H9 (cell line): ENCODE measurements at regions not wholly inside any gene's neighbourhood (a gene's known extent, or its start where the extent isn't known, plus 50 kb on each side); places are given as distances from the start of the nearest gene placed in this dataset.

Experiments used
- DNase-seq: peaks from one replicate; pipeline ENCODE4 v3.0.0-alpha.2; 2017
- H2AFZ ChIP-seq: one replicate; pipeline ENCODE4 v1.6.1; 2013; ENCODE audit warnings: mild to moderate bottlenecking, low read length, control low read depth, moderate library complexity
- H2AK5ac ChIP-seq: 2 replicates; pipeline ENCODE4 v1.6.1; 2013; ENCODE audit warnings: low read length, control low read depth, mixed read lengths; ENCODE audit not compliant: insufficient read length
- H2BK120ac ChIP-seq: one replicate; pipeline ENCODE4 v1.6.1; 2013; ENCODE audit warnings: low read depth, mild to moderate bottlenecking, low read length, control low read depth, inconsistent platforms; ENCODE audit not compliant: poor library complexity, severe bottlenecking
- H2BK12ac ChIP-seq: 2 replicates; pipeline ENCODE4 v1.6.1; 2013; ENCODE audit warnings: low read length, control low read depth, mixed read lengths, low read depth; ENCODE audit not compliant: insufficient read length
- H2BK15ac ChIP-seq: 2 replicates; pipeline ENCODE4 v1.6.1; 2013; ENCODE audit warnings: low read depth, low read length, control low read depth
- H2BK20ac ChIP-seq: one replicate; pipeline ENCODE4 v1.6.1; 2013; ENCODE audit warnings: low read depth, mild to moderate bottlenecking, low read length, control low read depth, inconsistent platforms; ENCODE audit not compliant: poor library complexity, severe bottlenecking
- H2BK5ac ChIP-seq: 2 replicates; pipeline ENCODE4 v1.6.1; 2013; ENCODE audit warnings: low read length, control low read depth, mixed read lengths; ENCODE audit not compliant: insufficient read length
- H3K14ac ChIP-seq: 2 replicates; pipeline ENCODE4 v1.6.1; 2013; ENCODE audit warnings: low read length, control low read depth; ENCODE audit not compliant: insufficient read depth
- H3K18ac ChIP-seq: 2 replicates; pipeline ENCODE4 v1.6.1; 2013; ENCODE audit warnings: low read depth, mild to moderate bottlenecking, mixed read lengths, low read length, control low read depth; ENCODE audit not compliant: insufficient read length
- H3K23ac ChIP-seq: 2 replicates; pipeline ENCODE4 v1.6.1; 2013; ENCODE audit warnings: low read length, control low read depth, mixed read lengths, low read depth; ENCODE audit not compliant: insufficient read length
- H3K23me2 ChIP-seq: 2 replicates; pipeline ENCODE4 v1.6.1; 2013; ENCODE audit warnings: low read depth, mild to moderate bottlenecking, mixed read lengths, low read length, control low read depth; ENCODE audit not compliant: insufficient read length, poor library complexity, severe bottlenecking
- H3K27ac ChIP-seq: 2 replicates; pipeline ENCODE4 v1.5.1; 2013; ENCODE audit warnings: low read length, control low read depth, mixed read lengths, low read depth; ENCODE audit not compliant: insufficient read length
- H3K27me3 ChIP-seq: 2 replicates; pipeline ENCODE4 v1.6.1; 2013; ENCODE audit warnings: low read length, control low read depth, inconsistent platforms; ENCODE audit not compliant: insufficient read depth
- H3K4ac ChIP-seq: 2 replicates; pipeline ENCODE4 v1.6.1; 2013; ENCODE audit warnings: low read depth, mild to moderate bottlenecking, control low read depth, inconsistent platforms, low read length, moderate library complexity
- H3K4me1 ChIP-seq: 2 replicates; pipeline ENCODE4 v1.6.1; 2013; ENCODE audit warnings: low read length, control low read depth, inconsistent platforms; ENCODE audit not compliant: insufficient read depth
- H3K4me2 ChIP-seq: 2 replicates; pipeline ENCODE4 v1.6.1; 2013; ENCODE audit warnings: low read length, control low read depth, mixed read lengths; ENCODE audit not compliant: insufficient read length, insufficient read depth
- H3K56ac ChIP-seq: 2 replicates; pipeline ENCODE4 v1.6.1; 2013; ENCODE audit warnings: low read depth, mild to moderate bottlenecking, mixed read lengths, low read length, control low read depth; ENCODE audit not compliant: insufficient read length
- H3K79me1 ChIP-seq: 2 replicates; pipeline ENCODE4 v1.6.1; 2013; ENCODE audit warnings: low read depth, mild to moderate bottlenecking, moderate library complexity, low read length, control low read depth, inconsistent platforms; ENCODE audit not compliant: insufficient read depth, poor library complexity, severe bottlenecking
- H3K79me2 ChIP-seq: 2 replicates; pipeline ENCODE4 v1.6.1; 2013; ENCODE audit warnings: low read length, control low read depth, inconsistent platforms; ENCODE audit not compliant: insufficient read depth
- H3K9ac ChIP-seq: 2 replicates; pipeline ENCODE4 v1.6.1; 2013; ENCODE audit warnings: low read length, control low read depth, mixed read lengths; ENCODE audit not compliant: insufficient read length; ENCODE audit errors: extremely low read depth
- H3K9me3 ChIP-seq: one replicate; pipeline ENCODE4 v1.6.1; 2013; ENCODE audit warnings: low read depth, low read length, inconsistent platforms; ENCODE audit not compliant: control insufficient read depth
- H3T11ph ChIP-seq: one replicate; pipeline ENCODE4 v1.6.1; 2013; ENCODE audit warnings: mild to moderate bottlenecking, low read length, control low read depth, inconsistent platforms
- H4K20me1 ChIP-seq: one replicate; pipeline ENCODE4 v1.6.1; 2013; ENCODE audit not compliant: control insufficient read depth, insufficient read length, insufficient read depth
- H4K5ac ChIP-seq: 2 replicates; pipeline ENCODE4 v1.6.1; 2013; ENCODE audit warnings: low read depth, mild to moderate bottlenecking, mixed read lengths, low read length, control low read depth; ENCODE audit not compliant: insufficient read length
- H4K8ac ChIP-seq: replicated peaks from 2 replicates; pipeline ENCODE4 v1.6.1; 2013; ENCODE audit warnings: low read length, control low read depth, mixed read lengths, low read depth; ENCODE audit not compliant: insufficient read length
- H4K91ac ChIP-seq: 2 replicates; pipeline ENCODE4 v1.6.1; 2013; ENCODE audit warnings: low read depth, mild to moderate bottlenecking, moderate library complexity, mixed read lengths, low read length, control low read depth; ENCODE audit not compliant: insufficient read length
- H3K27ac Mint-ChIP-seq, 3 experiments: 2 replicates in 2 of 3; 3 replicates in 1 of 3; pipeline ENCODE4 v1.8.0; 2020 to 2021; ENCODE audit warnings: mixed read lengths in 3 of 3, mild to moderate bottlenecking in 1 of 3, moderate library complexity in 1 of 3
- H3K27me3 Mint-ChIP-seq: 2 replicates; pipeline ENCODE4 v1.8.0; 2021; ENCODE audit warnings: low read depth, mild to moderate bottlenecking, moderate library complexity, mixed read lengths
- H3K36me3 Mint-ChIP-seq, 3 experiments: 2 replicates in 2 of 3; 3 replicates in 1 of 3; pipeline ENCODE4 v1.8.0; 2020 to 2021; ENCODE audit warnings: low read depth in 3 of 3, mixed read lengths in 3 of 3; ENCODE audit not compliant: insufficient read depth in 1 of 3
- H3K4me1 Mint-ChIP-seq, 2 experiments: 2 replicates each; pipeline ENCODE4 v1.8.0; 2020; ENCODE audit warnings: mixed read lengths in 2 of 2
- H3K4me3 Mint-ChIP-seq, 2 experiments: 2 replicates in 1 of 2; 3 replicates in 1 of 2; pipeline ENCODE4 v1.8.0; 2020 to 2021; ENCODE audit warnings: mild to moderate bottlenecking in 2 of 2, mixed read lengths in 2 of 2, moderate library complexity in 1 of 2
- H3K9me3 Mint-ChIP-seq, 2 experiments: 2 replicates in 1 of 2; 3 replicates in 1 of 2; pipeline ENCODE4 v1.8.0; 2020; ENCODE audit warnings: mild to moderate bottlenecking in 2 of 2, mixed read lengths in 2 of 2, moderate library complexity in 1 of 2
- CTCF ChIP-seq: fragments of 200-600 bp; sonication (generic); conservative IDR thresholded peaks from 3 replicates; pipeline ENCODE4 v1.8.0; 2021; ENCODE audit warnings: antibody characterized with exemption, mild to moderate bottlenecking
- WGBS: extraction: QIAGEN DNeasy Blood & Tissue Kit; methylation state at CpG from one replicate; pipeline ENCODE4 v1.1.7; 2013; ENCODE audit warnings: missing lambda C conversion rate, low lambda C conversion rate, mixed read lengths; ENCODE audit not compliant: insufficient read length; ENCODE audit errors: extremely low coverage; 5-methylcytosine and 5-hydroxymethylcytosine counted together

GRCh38 chr4:26101011-26101410, 187.0 kb downstream of the SMIM20 start:
- Histone ChIP-seq H3K23ac (no peak overlapping the region), H3K79me1 (no peaks in the 10 kb centered on the region), H2AFZ (no peak overlapping the region), H2BK5ac (no peak overlapping the region), H3K14ac (no peak overlapping the region), H3K27ac (no peak overlapping the region), H3K9ac (no peak overlapping the region), H2BK12ac (no peak overlapping the region), H4K91ac (no peak overlapping the region), H3K4ac (no peak overlapping the region), H3K4me2 (no peak overlapping the region), H3K56ac (no peak overlapping the region), H2BK20ac (no peak overlapping the region), H3K23me2 (no peaks in the 10 kb centered on the region), H3K4me1 (no peaks in the 10 kb centered on the region), H3K9me3 (no peaks in the 10 kb centered on the region), H2BK120ac (no peak overlapping the region), H4K8ac (no peak overlapping the region), H2BK15ac (no peak overlapping the region), H4K5ac (no peak overlapping the region), H3K79me2 (no peaks in the 10 kb centered on the region), H3T11ph (no peak overlapping the region), H3K18ac (no peak overlapping the region), H4K20me1 (no peaks in the 10 kb centered on the region), H2AK5ac (no peak overlapping the region), H3K27me3 (no peaks in the 10 kb centered on the region)
- Mint-ChIP-seq H3K27me3 (no peaks in the 10 kb centered on the region; the same call in 1 of the 2 replicates), H3K4me3 (no peak overlapping the region), H3K9me3 (peaks cover 4 to 7% of the 10 kb centered on the region in 2 experiments; a peak in 3 of 5 replicates), H3K27ac (no peak overlapping the region), H3K36me3 (no peaks in the 10 kb centered on the region), H3K4me1 (no peaks in the 10 kb centered on the region)
- TF ChIP-seq CTCF, result no peak
- DNase-seq, result no peak
- WGBS, result no CpG with 5 or more reads among the region's 4 CpGs
